ENCODE measurements at regions not wholly inside any gene's neighbourhood (a gene's known extent, or its start where the extent isn't known, plus 50 kb on each side); places are given as distances from the start of the nearest gene placed in this dataset.

- no peak for TF ChIP-seq CTCF (IDR thresholded peaks at IDR 0.05)
- no peak for TF ChIP-seq EP300 (IDR thresholded peaks at IDR 0.05)
- no peak for TF ChIP-seq POLR2A (IDR thresholded peaks at IDR 0.05)
Observed at GRCh38 chr13:91106565-91106964, 240.9 kb upstream of the MIR17HG start.

Data from sigmoid colon (tissue), 4 donors.